OCI-LY1 (cell line): ENCODE measurements at regions not wholly inside any gene's neighbourhood (a gene's known extent, or its start where the extent isn't known, plus 50 kb on each side); places are given as distances from the start of the nearest gene placed in this dataset.

ENCODE experiments used
- H2AFZ ChIP-seq: fragments of 200-600 bp; sonication (generic), shearing (Covaris generic); 2 replicates; pipeline ENCODE4 v1.6.0; 2014; ENCODE audit warnings: antibody characterized with exemption, mild to moderate bottlenecking, low read length
- H3F3A ChIP-seq: fragments of 200-600 bp; sonication (generic), shearing (Covaris generic); 2 replicates; pipeline ENCODE4 v1.6.0; 2014; ENCODE audit warnings: mild to moderate bottlenecking, antibody characterized with exemption, low read length, moderate library complexity; ENCODE audit not compliant: insufficient read depth
- H3K27ac ChIP-seq: fragments of 200-600 bp; sonication (generic); 2 replicates; pipeline ENCODE4 v1.5.1; 2014; ENCODE audit warnings: low read length, mixed run types, mild to moderate bottlenecking, low read depth; ENCODE audit not compliant: poor library complexity, severe bottlenecking
- H3K27me3 ChIP-seq: fragments of 200-600 bp; sonication (generic); 2 replicates; pipeline ENCODE4 v1.6.0; 2014; ENCODE audit warnings: antibody characterized with exemption, mild to moderate bottlenecking, low read length, moderate library complexity; ENCODE audit not compliant: insufficient read depth
- H3K36me3 ChIP-seq: fragments of 200-600 bp; sonication (generic); 2 replicates; pipeline ENCODE4 v1.6.1; 2014; ENCODE audit warnings: mild to moderate bottlenecking, antibody characterized with exemption, low read length, moderate library complexity, mixed read lengths; ENCODE audit not compliant: insufficient read depth
- H3K4me1 ChIP-seq: fragments of 200-600 bp; sonication (generic); 2 replicates; pipeline ENCODE4 v1.5.1; 2014; ENCODE audit warnings: mild to moderate bottlenecking, low read length, moderate library complexity; ENCODE audit not compliant: insufficient read depth, severe bottlenecking
- H3K4me2 ChIP-seq: fragments of 200-600 bp; sonication (generic), shearing (Covaris generic); 2 replicates; pipeline ENCODE4 v1.6.1; 2014; ENCODE audit warnings: low read length
- H3K4me3 ChIP-seq: fragments of 200-600 bp; sonication (generic); 2 replicates; pipeline ENCODE4 v1.5.1; 2014; ENCODE audit warnings: low read length, low read depth, mild to moderate bottlenecking, mixed read lengths; ENCODE audit not compliant: poor library complexity, severe bottlenecking
- H3K79me2 ChIP-seq: fragments of 200-600 bp; shearing (Covaris generic); 2 replicates; pipeline ENCODE4 v1.6.1; 2016; ENCODE audit warnings: mixed run types, low read length, mixed read lengths; ENCODE audit not compliant: insufficient read depth
- H3K9ac ChIP-seq: fragments of 200-600 bp; sonication (generic), shearing (Covaris generic); 2 replicates; pipeline ENCODE4 v1.6.1; 2014; ENCODE audit warnings: mild to moderate bottlenecking, low read length, mixed read lengths
- H3K9me2 ChIP-seq: fragments of 200-600 bp; sonication (generic), shearing (Covaris generic); 2 replicates; pipeline ENCODE4 v1.6.1; 2014; ENCODE audit warnings: low read depth, mild to moderate bottlenecking, low read length, mixed read lengths
- H3K9me3 ChIP-seq: fragments of 200-600 bp; shearing (Covaris generic); 2 replicates; pipeline ENCODE4 v1.6.1; 2014; ENCODE audit warnings: low read length, mixed read lengths
- H4K20me1 ChIP-seq: fragments of 200-600 bp; sonication (generic), shearing (Covaris generic); 2 replicates; pipeline ENCODE4 v1.6.0; 2016; ENCODE audit warnings: mild to moderate bottlenecking, low read length; ENCODE audit not compliant: insufficient read depth
- EZH2 ChIP-seq: fragments of 200-600 bp; sonication (generic), shearing (Covaris generic); IDR thresholded peaks from 2 replicates; pipeline ENCODE4 v1.8.0; 2017; ENCODE audit warnings: borderline replicate concordance, mixed run types, mild to moderate bottlenecking, antibody characterized with exemption, low read length, moderate library complexity, mixed read lengths
- TF ChIP-seq, protein P1 (sequence below): fragments of 200-600 bp; sonication (generic), shearing (Covaris generic); IDR thresholded peaks from 2 replicates; pipeline ENCODE4 v1.5.1; 2017; ENCODE audit warnings: mild to moderate bottlenecking, antibody characterized with exemption, low read length, moderate library complexity, mixed read lengths

DNA sequence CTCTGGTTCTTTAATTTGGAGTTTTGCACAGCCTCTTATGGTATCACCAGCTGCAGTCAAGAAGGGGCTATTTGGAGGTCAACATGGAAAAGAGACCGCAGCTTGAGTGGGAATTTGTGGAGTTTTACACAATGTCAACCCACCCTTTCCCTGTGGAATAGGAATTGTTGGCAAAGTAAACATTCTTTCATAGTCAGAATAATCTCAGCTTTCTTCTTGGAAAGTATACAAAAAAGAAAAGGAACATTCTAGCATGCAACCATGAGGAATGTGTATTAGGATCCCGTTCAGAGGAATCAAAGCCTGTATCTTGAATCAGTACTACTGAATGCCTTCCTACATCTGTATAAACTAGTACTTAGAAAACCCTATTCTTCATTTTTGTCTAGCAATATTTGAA, 107.6 kb downstream of the LURAP1L start:
- H3K9me3 ChIP-seq = no peaks in the 10 kb centered on the region
- no peaks in the 10 kb centered on the region for H4K20me1 ChIP-seq
- no peaks in the 10 kb centered on the region for H3K4me1 ChIP-seq
- H3K27me3 ChIP-seq = no peaks in the 10 kb centered on the region
- H3K27ac ChIP-seq = no peak overlapping the region
- H3K4me3 ChIP-seq = no peak overlapping the region
- H3K79me2 ChIP-seq = no peaks in the 10 kb centered on the region
- H3F3A ChIP-seq = no peaks in the 10 kb centered on the region
- H3K4me2 ChIP-seq = no peak overlapping the region
- H2AFZ ChIP-seq = no peak overlapping the region
- H3K9me2 ChIP-seq = no peaks in the 10 kb centered on the region
- no peaks in the 10 kb centered on the region for H3K36me3 ChIP-seq
- no peak overlapping the region for H3K9ac ChIP-seq
- no peak for TF ChIP-seq EZH2
- TF ChIP-seq, protein P1, sequence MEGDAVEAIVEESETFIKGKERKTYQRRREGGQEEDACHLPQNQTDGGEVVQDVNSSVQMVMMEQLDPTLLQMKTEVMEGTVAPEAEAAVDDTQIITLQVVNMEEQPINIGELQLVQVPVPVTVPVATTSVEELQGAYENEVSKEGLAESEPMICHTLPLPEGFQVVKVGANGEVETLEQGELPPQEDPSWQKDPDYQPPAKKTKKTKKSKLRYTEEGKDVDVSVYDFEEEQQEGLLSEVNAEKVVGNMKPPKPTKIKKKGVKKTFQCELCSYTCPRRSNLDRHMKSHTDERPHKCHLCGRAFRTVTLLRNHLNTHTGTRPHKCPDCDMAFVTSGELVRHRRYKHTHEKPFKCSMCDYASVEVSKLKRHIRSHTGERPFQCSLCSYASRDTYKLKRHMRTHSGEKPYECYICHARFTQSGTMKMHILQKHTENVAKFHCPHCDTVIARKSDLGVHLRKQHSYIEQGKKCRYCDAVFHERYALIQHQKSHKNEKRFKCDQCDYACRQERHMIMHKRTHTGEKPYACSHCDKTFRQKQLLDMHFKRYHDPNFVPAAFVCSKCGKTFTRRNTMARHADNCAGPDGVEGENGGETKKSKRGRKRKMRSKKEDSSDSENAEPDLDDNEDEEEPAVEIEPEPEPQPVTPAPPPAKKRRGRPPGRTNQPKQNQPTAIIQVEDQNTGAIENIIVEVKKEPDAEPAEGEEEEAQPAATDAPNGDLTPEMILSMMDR = no peak

- no peaks in the 10 kb centered on the region for H3K79me2 ChIP-seq
- no peak overlapping the region for H3K9ac ChIP-seq
- no peak overlapping the region for H2AFZ ChIP-seq
- no peaks in the 10 kb centered on the region for H3F3A ChIP-seq
- H3K27me3 ChIP-seq = no peaks in the 10 kb centered on the region
- no peak overlapping the region for H3K27ac ChIP-seq
- TF ChIP-seq EZH2 = no peak
- TF ChIP-seq, protein P1 = no peak
- no peak overlapping the region for H3K4me3 ChIP-seq
- no peak overlapping the region for H3K4me2 ChIP-seq
- no peaks in the 10 kb centered on the region for H3K9me3 ChIP-seq
- H3K36me3 ChIP-seq = no peaks in the 10 kb centered on the region
- H4K20me1 ChIP-seq = no peaks in the 10 kb centered on the region
- H3K4me1 ChIP-seq = no peaks in the 10 kb centered on the region
- no peaks in the 10 kb centered on the region for H3K9me2 ChIP-seq
These were observed 110.0 kb downstream of the LURAP1L start for GRCh38 chr9:12884736-12885395.

- Histone ChIP-seq H3K9ac (no peak overlapping the region), H3F3A (no peaks in the 10 kb centered on the region), H3K27me3 (no peaks in the 10 kb centered on the region)
These were observed 114.7 kb downstream of the LURAP1L start for GRCh38 chr9:12889402-12890106.

More at GRCh38 chr9:12889402-12890106, 114.7 kb downstream of the LURAP1L start:
- Histone ChIP-seq H3K36me3 (no peaks in the 10 kb centered on the region), H3K79me2 (no peaks in the 10 kb centered on the region), H3K4me3 (no peak overlapping the region), H2AFZ (no peak overlapping the region), H3K9me2 (no peaks in the 10 kb centered on the region), H3K27ac (no peak overlapping the region), H3K9me3 (no peaks in the 10 kb centered on the region), H3K4me1 (no peaks in the 10 kb centered on the region), H3K4me2 (no peak overlapping the region), H4K20me1 (no peaks in the 10 kb centered on the region)
- TF ChIP-seq, protein P1 = no peak
- TF ChIP-seq EZH2 = no peak
